ENCODE measurements at regions not wholly inside any gene's neighbourhood (a gene's known extent, or its start where the extent isn't known, plus 50 kb on each side); places are given as distances from the start of the nearest gene placed in this dataset.
"Not testable (repeated sequence)": the region's sequence is repeated elsewhere in the genome, so short reads cannot be mapped to it uniquely, and the experiment has no call there.

GRCh38 chr16:10265770-10266615, 83.8 kb upstream of the GRIN2A start:
- H3K4me1 Mint-ChIP-seq, result peaks cover 8% of the 10 kb centered on the region
- H3K36me3 Mint-ChIP-seq, result peaks cover 2% of the 10 kb centered on the region
- H3K4me3 Mint-ChIP-seq, result no peak overlapping the region
- no peak overlapping the region for H3K27ac Mint-ChIP-seq
- H3K27me3 Mint-ChIP-seq (ENCODE audit: low read depth), result no peaks in the 10 kb centered on the region
- no peak for DNase-seq (ENCODE audit: low spot score in 2 of 2, unreplicated experiment in 2 of 2)
- no peak for TF ChIP-seq CTCF (IDR thresholded peaks at IDR 0.05; ENCODE audit: unreplicated experiment)
- peaks cover 4% of the 10 kb centered on the region for H3K9me3 Mint-ChIP-seq

GRCh38 chr16:10266809-10267208, 84.6 kb upstream of the GRIN2A start:
- peaks cover 2% of the 10 kb centered on the region for H3K36me3 Mint-ChIP-seq
- H3K27ac Mint-ChIP-seq, result no peak overlapping the region
- no peaks in the 10 kb centered on the region for H3K4me1 Mint-ChIP-seq
- H3K4me3 Mint-ChIP-seq, result no peak overlapping the region
- H3K9me3 Mint-ChIP-seq, result peaks cover 4% of the 10 kb centered on the region
- no peaks in the 10 kb centered on the region for H3K27me3 Mint-ChIP-seq (ENCODE audit: low read depth)
- TF ChIP-seq CTCF (IDR thresholded peaks at IDR 0.05; ENCODE audit: unreplicated experiment), result no peak
- no peak for DNase-seq (ENCODE audit: low spot score in 2 of 2, unreplicated experiment in 2 of 2)

- Mint-ChIP-seq H3K36me3 (peaks cover 5% of the 10 kb centered on the region), H3K4me3 (no peak overlapping the region), H3K4me1 (no peaks in the 10 kb centered on the region), H3K27me3 (ENCODE audit: low read depth) (no peaks in the 10 kb centered on the region), H3K9me3 (peaks cover 4% of the 10 kb centered on the region), H3K27ac (no peak overlapping the region)
- no peak for DNase-seq (ENCODE audit: low spot score in 2 of 2, unreplicated experiment in 2 of 2)
- TF ChIP-seq CTCF (IDR thresholded peaks at IDR 0.05; ENCODE audit: unreplicated experiment), result no peak
Measured at GRCh38 chr16:10269632-10270031, 87.4 kb upstream of the GRIN2A start.

- not testable (repeated sequence) for H3K9me3 Mint-ChIP-seq, H3K36me3 Mint-ChIP-seq
Measured at GRCh38 chr16:10272250-10272854, 90.1 kb upstream of the GRIN2A start.

GRCh38 chr16:10275214-10275996, 93.2 kb upstream of the GRIN2A start:
- peaks cover 17% of the 10 kb centered on the region for H3K9me3 Mint-ChIP-seq
- H3K4me1 Mint-ChIP-seq; DNase-seq (ENCODE audit: low spot score in 2 of 2, unreplicated experiment in 2 of 2); H3K4me3 Mint-ChIP-seq; H3K27ac Mint-ChIP-seq; H3K27me3 Mint-ChIP-seq (ENCODE audit: low read depth); H3K36me3 Mint-ChIP-seq: not testable (repeated sequence)

More at GRCh38 chr16:10272250-10272854, 90.1 kb upstream of the GRIN2A start:
- not testable (repeated sequence) for DNase-seq (ENCODE audit: low spot score in 2 of 2, unreplicated experiment in 2 of 2); H3K27me3 Mint-ChIP-seq (ENCODE audit: low read depth); H3K27ac Mint-ChIP-seq; H3K4me3 Mint-ChIP-seq; H3K4me1 Mint-ChIP-seq

- Mint-ChIP-seq H3K27ac (no peak overlapping the region), H3K4me3 (no peak overlapping the region)
Measured at GRCh38 chr16:10277597-10277996, 95.4 kb upstream of the GRIN2A start.

More at GRCh38 chr16:10277597-10277996, 95.4 kb upstream of the GRIN2A start:
- Mint-ChIP-seq H3K27me3 (ENCODE audit: low read depth) (no peaks in the 10 kb centered on the region), H3K4me1 (peaks cover 19% of the 10 kb centered on the region), H3K36me3 (peaks cover 7% of the 10 kb centered on the region), H3K9me3 (peaks cover 13% of the 10 kb centered on the region)
- no peak for TF ChIP-seq CTCF (IDR thresholded peaks at IDR 0.05; ENCODE audit: unreplicated experiment)
- no peak for DNase-seq (ENCODE audit: low spot score in 2 of 2, unreplicated experiment in 2 of 2)

All from mesothelial cell of epicardium (in vitro differentiated cells).